WERI-Rb-1 (cell line): ENCODE measurements at regions not wholly inside any gene's neighbourhood (a gene's known extent, or its start where the extent isn't known, plus 50 kb on each side); places are given as distances from the start of the nearest gene placed in this dataset.
A peak's percentile ranks its signal among the peaks of the same experiment; 100 is the strongest.

Experiments
- DNase-seq: peaks from one replicate; pipeline ENCODE4 v3.0.0-alpha.2; 2020
- H3K27ac ChIP-seq: fragments of 250-450 bp; sonication (Bioruptor Pico); 2 replicates; pipeline ENCODE4 v1.5.1; 2020; ENCODE audit warnings: mild to moderate bottlenecking, moderate library complexity
- H3K27me3 ChIP-seq: fragments of 250-450 bp; sonication (Bioruptor Pico); 2 replicates; pipeline ENCODE4 v1.5.1; 2021; ENCODE audit warnings: mild to moderate bottlenecking, low read depth, moderate library complexity; ENCODE audit not compliant: insufficient read depth, severe bottlenecking
- H3K36me3 ChIP-seq: fragments of 250-450 bp; sonication (Bioruptor Pico); 2 replicates; pipeline ENCODE4 v1.5.1; 2020; ENCODE audit warnings: mild to moderate bottlenecking, moderate library complexity
- H3K4me3 ChIP-seq: 2 replicates; pipeline ENCODE4 v1.5.1; 2011; ENCODE audit warnings: low read depth, mild to moderate bottlenecking, control low read depth, low read length
- H3K9me3 ChIP-seq: fragments of 250-450 bp; sonication (Bioruptor Pico); 2 replicates; pipeline ENCODE4 v1.5.1; 2021; ENCODE audit warnings: mild to moderate bottlenecking, moderate library complexity; ENCODE audit not compliant: severe bottlenecking
- TF ChIP-seq, protein P1 (sequence below): IDR thresholded peaks from 2 replicates; pipeline ENCODE4 v1.5.1; 2011; ENCODE audit warnings: low read depth, mild to moderate bottlenecking, control low read depth, inconsistent platforms, low read length

DNA sequence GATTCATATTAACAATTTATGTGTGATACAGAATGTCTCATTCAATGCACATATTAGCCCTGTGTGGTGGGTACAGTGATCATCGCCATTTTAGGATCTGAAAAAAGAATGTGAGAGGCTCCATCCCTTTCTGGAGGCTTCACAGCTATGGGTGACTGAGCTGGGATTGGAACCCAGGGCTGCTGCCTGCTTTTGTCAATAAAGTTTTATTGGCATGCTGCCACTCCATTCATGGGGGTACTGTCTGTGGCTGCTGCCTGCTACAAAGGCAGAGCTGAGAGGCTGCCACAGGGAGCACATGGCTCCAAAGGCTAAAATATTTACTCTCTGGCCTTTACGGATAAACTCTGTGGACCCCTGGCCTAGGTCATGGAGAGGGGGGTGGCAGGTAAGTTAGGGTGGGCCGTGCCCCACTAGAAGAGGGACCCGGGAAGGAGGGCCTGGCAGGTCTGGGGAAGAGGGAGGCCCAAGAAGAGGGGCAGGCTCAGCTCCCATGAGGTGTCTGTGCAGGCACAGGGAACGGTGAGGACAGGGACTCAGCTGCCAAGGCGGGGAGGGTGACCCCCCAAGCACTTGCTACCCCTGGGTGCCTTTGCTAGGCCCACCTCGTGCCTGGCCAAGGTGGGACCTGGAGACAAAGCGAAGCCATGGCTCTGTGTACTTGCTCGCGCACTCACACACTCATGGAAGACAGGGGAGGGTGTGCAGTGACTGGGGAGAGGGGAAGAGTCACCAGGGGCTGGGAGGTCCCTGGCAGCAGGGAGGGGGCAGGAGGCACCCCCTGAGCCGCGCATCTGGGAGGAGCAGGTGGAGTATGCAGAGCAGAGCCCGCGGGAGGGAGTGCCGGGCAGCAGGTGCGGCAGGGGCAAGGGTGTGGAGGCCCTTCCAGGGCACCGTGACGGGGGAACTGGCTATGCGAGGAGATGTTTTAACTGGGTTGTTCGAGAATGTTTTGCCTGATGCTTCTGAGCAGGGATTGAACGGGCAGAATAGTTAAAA lies 335.3 kb downstream of the CTTN start:
- Histone ChIP-seq H3K27me3 (no peaks in the 10 kb centered on the region), H3K36me3 (no peaks in the 10 kb centered on the region), H3K9me3 (no peaks in the 10 kb centered on the region), H3K27ac (no peak overlapping the region), H3K4me3 (no peak overlapping the region)
- TF ChIP-seq, protein P1, sequence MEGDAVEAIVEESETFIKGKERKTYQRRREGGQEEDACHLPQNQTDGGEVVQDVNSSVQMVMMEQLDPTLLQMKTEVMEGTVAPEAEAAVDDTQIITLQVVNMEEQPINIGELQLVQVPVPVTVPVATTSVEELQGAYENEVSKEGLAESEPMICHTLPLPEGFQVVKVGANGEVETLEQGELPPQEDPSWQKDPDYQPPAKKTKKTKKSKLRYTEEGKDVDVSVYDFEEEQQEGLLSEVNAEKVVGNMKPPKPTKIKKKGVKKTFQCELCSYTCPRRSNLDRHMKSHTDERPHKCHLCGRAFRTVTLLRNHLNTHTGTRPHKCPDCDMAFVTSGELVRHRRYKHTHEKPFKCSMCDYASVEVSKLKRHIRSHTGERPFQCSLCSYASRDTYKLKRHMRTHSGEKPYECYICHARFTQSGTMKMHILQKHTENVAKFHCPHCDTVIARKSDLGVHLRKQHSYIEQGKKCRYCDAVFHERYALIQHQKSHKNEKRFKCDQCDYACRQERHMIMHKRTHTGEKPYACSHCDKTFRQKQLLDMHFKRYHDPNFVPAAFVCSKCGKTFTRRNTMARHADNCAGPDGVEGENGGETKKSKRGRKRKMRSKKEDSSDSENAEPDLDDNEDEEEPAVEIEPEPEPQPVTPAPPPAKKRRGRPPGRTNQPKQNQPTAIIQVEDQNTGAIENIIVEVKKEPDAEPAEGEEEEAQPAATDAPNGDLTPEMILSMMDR = no peak
- DNase-seq = no peak

GRCh38 chr11:70734379-70734778 lies 336.1 kb downstream of the CTTN start:
- H3K36me3 ChIP-seq = no peaks in the 10 kb centered on the region
- H3K9me3 ChIP-seq = no peaks in the 10 kb centered on the region
- no peaks in the 10 kb centered on the region for H3K27me3 ChIP-seq
- DNase-seq = no peak
- H3K27ac ChIP-seq = no peak overlapping the region
- no peak overlapping the region for H3K4me3 ChIP-seq
- TF ChIP-seq, protein P1 = no peak

- DNase-seq = no peak
- H3K27ac ChIP-seq = no peak overlapping the region
- H3K27me3 ChIP-seq = no peaks in the 10 kb centered on the region
- no peak overlapping the region for H3K4me3 ChIP-seq
- H3K36me3 ChIP-seq = no peaks in the 10 kb centered on the region
- no peaks in the 10 kb centered on the region for H3K9me3 ChIP-seq
- TF ChIP-seq, protein P1 = no peak
Observed at GRCh38 chr11:70734911-70735310, 336.6 kb downstream of the CTTN start.

- TF ChIP-seq, protein P1 = 0 out of 2 replicates have a peak, but pooled peaks have one; percentile 16
- Histone ChIP-seq H3K27me3 (no peaks in the 10 kb centered on the region), H3K4me3 (no peak overlapping the region), H3K27ac (no peak overlapping the region), H3K9me3 (no peaks in the 10 kb centered on the region), H3K36me3 (no peaks in the 10 kb centered on the region)
- no peak for DNase-seq
Observed at GRCh38 chr11:70735976-70736375, 337.6 kb downstream of the CTTN start.

GRCh38 chr11:70736461-70736860 lies 338.1 kb downstream of the CTTN start:
- no peak overlapping the region for H3K27ac ChIP-seq
- H3K4me3 ChIP-seq = no peak overlapping the region
- TF ChIP-seq, protein P1 = no peak
- no peak for DNase-seq
- no peaks in the 10 kb centered on the region for H3K27me3 ChIP-seq
- H3K9me3 ChIP-seq = no peaks in the 10 kb centered on the region
- no peaks in the 10 kb centered on the region for H3K36me3 ChIP-seq
